Esophagus squamous epithelium (tissue), 4 donors: ENCODE measurements at regions not wholly inside any gene's neighbourhood (a gene's known extent, or its start where the extent isn't known, plus 50 kb on each side); places are given as distances from the start of the nearest gene placed in this dataset.

Experiments used
- POLR2A ChIP-seq, 4 donors: fragments of 450-650 bp; IDR thresholded peaks; one replicate each; pipeline ENCODE4 v1.6.1; 2017; ENCODE audit warnings: antibody characterized with exemption in 4 of 4, mild to moderate bottlenecking in 4 of 4, moderate library complexity in 3 of 4
- TF ChIP-seq, protein P1 (sequence below), 6 experiments: fragments of 450-650 bp in 4 of 6; fragments of 200-600 bp in 2 of 6; sonication (generic) in 2 of 6; IDR thresholded peaks; one replicate each; pipeline ENCODE4 v1.5.1; 2016 to 2019; ENCODE audit warnings: antibody characterized with exemption in 6 of 6, mild to moderate bottlenecking in 4 of 6, moderate library complexity in 4 of 6

DNA sequence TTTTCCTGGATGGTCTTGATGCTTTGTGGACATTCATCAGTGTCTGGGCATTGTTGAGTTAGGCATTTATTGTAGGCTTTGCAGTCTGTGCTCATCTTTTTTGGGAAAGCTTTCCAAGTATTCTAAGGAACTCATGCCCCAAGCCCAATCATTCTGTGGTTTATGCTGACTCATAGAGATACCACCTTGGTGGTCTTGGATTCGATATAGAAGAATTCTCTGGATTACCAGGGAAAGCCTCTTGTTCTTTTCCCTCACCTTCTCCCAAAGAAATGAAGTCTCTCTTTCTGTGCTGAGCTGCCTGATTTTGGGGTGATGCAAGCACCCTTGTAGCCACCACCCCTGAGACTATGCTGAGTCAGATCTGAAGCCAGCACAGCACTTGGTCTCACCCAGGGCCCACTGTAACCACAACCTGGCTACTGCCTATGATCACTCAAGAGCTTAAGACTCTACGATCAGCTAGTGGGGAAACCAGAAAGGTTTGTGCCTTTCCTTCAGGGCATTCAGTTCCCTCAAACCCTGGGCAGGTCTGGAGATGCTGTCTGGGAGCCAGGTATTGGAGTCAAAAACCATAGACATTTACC, 422.6 kb downstream of the NUF2 start:
- TF ChIP-seq, protein P1, sequence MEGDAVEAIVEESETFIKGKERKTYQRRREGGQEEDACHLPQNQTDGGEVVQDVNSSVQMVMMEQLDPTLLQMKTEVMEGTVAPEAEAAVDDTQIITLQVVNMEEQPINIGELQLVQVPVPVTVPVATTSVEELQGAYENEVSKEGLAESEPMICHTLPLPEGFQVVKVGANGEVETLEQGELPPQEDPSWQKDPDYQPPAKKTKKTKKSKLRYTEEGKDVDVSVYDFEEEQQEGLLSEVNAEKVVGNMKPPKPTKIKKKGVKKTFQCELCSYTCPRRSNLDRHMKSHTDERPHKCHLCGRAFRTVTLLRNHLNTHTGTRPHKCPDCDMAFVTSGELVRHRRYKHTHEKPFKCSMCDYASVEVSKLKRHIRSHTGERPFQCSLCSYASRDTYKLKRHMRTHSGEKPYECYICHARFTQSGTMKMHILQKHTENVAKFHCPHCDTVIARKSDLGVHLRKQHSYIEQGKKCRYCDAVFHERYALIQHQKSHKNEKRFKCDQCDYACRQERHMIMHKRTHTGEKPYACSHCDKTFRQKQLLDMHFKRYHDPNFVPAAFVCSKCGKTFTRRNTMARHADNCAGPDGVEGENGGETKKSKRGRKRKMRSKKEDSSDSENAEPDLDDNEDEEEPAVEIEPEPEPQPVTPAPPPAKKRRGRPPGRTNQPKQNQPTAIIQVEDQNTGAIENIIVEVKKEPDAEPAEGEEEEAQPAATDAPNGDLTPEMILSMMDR (IDR thresholded peaks at IDR 0.05), result no peak
- TF ChIP-seq POLR2A (IDR thresholded peaks at IDR 0.05), result no peak
